Stimulated activated effector memory CD8-positive, alpha-beta T cell treated with anti-CD3 and anti-CD28 coated beads, Interleukin-12 subunit alpha, Interleukin-12 subunit beta, amount 100 ng/mL, for 72 hours (primary cell): ENCODE measurements at regions not wholly inside any gene's neighbourhood (a gene's known extent, or its start where the extent isn't known, plus 50 kb on each side); places are given as distances from the start of the nearest gene placed in this dataset.

Source experiments
- ATAC-seq: fragments of 150-1000 bp; cut with Tn5 transposase; 2 replicates; pipeline ENCODE4 v1.10.0; 2021
- DNase-seq, 2 donors: peaks; one replicate each; pipeline ENCODE4 v3.0.0; 2021 to 2022; ENCODE audit warnings: low spot score in 2 of 2
- H3K27ac Mint-ChIP-seq: one replicate; pipeline ENCODE4 v1.8.0; 2022; ENCODE audit warnings: mild to moderate bottlenecking, mixed read lengths
- H3K36me3 Mint-ChIP-seq: one replicate; pipeline ENCODE4 v1.8.0; 2022; ENCODE audit warnings: mild to moderate bottlenecking, mixed read lengths
- H3K4me1 Mint-ChIP-seq: one replicate; pipeline ENCODE4 v1.8.0; 2022; ENCODE audit warnings: mixed read lengths
- H3K4me3 Mint-ChIP-seq: one replicate; pipeline ENCODE4 v1.8.0; 2022; ENCODE audit warnings: mild to moderate bottlenecking, mixed read lengths
- H3K9me3 Mint-ChIP-seq: one replicate; pipeline ENCODE4 v1.8.0; 2022; ENCODE audit warnings: mixed read lengths

DNA sequence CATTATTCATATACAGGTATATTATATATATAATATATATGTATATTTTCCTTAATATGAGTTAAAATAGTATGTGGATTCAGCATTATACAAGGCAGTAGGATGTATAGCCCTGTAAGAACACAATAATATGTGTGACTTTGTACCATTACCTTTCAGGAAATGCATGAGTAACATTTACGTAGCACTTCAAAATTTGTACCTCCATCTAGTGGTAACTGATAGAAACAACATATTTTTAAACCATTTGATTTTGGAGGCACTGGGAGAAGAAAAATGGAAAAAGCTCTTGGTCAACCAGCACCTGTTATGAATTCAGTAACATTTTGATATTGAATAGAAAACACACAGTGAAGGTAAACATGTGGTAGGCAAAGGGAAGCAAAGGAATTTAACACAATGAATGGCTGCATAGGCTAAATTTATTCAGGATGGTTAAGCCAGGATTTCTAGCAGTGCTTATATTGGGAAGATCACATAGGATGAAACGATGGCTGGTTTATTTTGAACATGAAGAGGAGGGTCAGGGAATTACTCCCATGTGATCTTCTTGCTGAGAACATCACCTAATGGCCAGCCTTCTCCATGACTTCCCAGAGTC is 565.5 kb downstream of the CCDC85A start:
- no peak overlapping the region for H3K4me3 Mint-ChIP-seq
- no peak overlapping the region for H3K27ac Mint-ChIP-seq
- peaks cover 10% of the 10 kb centered on the region for H3K9me3 Mint-ChIP-seq
- H3K36me3 Mint-ChIP-seq: no peaks in the 10 kb centered on the region
- H3K4me1 Mint-ChIP-seq: no peaks in the 10 kb centered on the region
- ATAC-seq (no peak), DNase-seq (no peak)

DNA sequence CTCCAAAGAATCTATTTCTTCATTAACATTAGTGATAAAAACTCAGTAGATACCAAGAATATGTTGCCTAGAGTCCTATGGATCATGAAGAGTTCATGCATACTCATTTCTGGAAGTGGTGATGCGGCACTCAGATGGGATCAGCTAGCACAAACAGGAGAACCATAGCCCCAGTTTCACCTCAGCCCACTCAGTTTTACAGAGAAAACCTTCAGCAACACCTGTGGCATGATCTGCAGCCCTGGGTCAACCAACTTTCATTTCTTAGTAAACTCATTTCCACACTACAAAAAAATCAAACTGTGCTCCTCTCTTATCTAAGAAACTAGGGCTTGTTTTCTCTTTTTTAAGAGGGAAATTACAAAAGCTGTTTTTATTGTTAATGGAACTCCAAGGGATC is 569.4 kb downstream of the CCDC85A start:
- no peak overlapping the region for H3K4me3 Mint-ChIP-seq
- ATAC-seq: no peak
- no peaks in the 10 kb centered on the region for H3K36me3 Mint-ChIP-seq
- no peak for DNase-seq
- no peak overlapping the region for H3K27ac Mint-ChIP-seq
- H3K4me1 Mint-ChIP-seq: no peaks in the 10 kb centered on the region
- peaks cover 23% of the 10 kb centered on the region for H3K9me3 Mint-ChIP-seq

DNA sequence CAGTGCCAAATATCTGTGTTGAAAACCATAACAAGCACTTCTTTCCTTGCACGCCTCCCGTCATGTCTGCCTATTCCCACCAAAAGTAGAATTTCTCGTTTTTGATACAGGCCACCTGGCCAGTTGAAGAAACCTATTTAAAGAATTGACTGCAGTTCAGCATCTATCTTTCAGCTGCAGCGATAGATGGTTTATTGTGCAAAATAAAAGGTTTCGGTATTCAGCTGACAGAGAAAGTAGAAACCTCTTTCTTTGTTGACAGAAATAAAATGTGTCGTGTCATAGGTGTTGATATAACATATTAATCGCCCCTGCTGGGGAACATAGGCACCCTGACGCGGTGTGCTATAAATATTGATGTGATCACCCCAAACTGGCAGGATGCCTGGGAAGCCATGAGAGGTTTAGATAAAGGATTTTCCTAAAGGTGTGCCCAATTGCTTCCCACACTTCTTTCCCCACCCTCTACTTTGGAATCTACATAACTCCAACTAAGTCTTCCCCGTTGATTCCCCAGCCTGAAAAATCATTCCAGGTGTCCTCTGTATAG is 570.4 kb downstream of the CCDC85A start:
- Mint-ChIP-seq H3K4me3 (no peak overlapping the region), H3K4me1 (no peaks in the 10 kb centered on the region), H3K36me3 (no peaks in the 10 kb centered on the region), H3K9me3 (peaks cover 23% of the 10 kb centered on the region), H3K27ac (no peak overlapping the region)
- ATAC-seq (no peak), DNase-seq (no peak)

DNA sequence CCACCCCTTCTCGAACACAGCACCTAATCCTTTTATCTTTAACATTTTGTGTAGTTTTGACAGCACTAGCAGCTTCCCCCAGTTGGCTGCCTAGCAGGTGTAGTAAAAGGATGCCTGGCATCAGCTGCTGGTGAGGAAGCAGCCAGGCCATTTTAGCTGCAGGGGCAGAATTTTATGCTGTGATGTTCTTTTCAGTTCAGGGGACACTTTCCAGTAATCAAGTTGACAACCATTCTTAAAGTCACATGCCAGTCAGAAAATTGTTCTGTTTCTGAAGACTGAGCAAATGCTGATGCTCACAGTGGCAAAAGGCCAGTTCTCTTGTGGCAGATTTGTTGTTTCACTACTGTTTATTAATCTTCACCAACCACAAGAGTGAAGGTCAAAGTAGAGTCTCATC is 570.8 kb downstream of the CCDC85A start:
- ATAC-seq: no peak
- Mint-ChIP-seq H3K9me3 (peaks cover 23% of the 10 kb centered on the region), H3K27ac (no peak overlapping the region), H3K4me1 (no peaks in the 10 kb centered on the region), H3K4me3 (no peak overlapping the region), H3K36me3 (no peaks in the 10 kb centered on the region)
- no peak for DNase-seq

DNA sequence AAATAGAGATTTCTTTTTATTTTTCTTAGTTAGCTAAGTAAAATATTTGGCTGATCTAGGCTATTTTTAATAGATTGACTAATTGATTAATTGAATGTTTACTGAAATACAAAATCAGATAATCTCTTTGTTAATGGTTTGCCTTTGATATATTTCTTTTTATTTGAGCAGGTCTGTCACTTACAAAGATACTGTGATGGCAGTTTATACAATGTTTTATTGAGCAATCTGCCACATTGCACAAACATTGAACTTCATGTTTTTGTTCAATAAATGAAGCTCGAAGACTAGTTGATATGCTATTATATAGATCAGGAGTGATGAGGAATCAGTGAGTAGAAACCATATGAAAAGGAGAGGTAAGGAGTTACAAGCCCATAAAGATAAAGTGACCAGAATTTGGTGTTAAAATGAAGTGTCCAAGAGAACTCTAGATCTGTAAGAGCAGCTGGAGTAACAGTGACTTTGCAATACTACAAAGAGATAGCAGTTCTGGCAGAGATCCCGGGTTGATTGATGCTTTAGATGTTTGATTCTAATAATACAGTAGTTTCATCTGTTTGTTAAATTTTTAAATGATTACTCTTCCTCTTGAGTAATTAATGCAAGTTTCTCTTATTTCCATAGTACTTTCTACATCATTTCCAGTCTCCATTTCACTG is 574.2 kb downstream of the CCDC85A start:
- no peak for ATAC-seq
- peaks cover 20% of the 10 kb centered on the region for H3K9me3 Mint-ChIP-seq
- no peak for DNase-seq
- no peaks in the 10 kb centered on the region for H3K4me1 Mint-ChIP-seq
- no peaks in the 10 kb centered on the region for H3K36me3 Mint-ChIP-seq
- no peak overlapping the region for H3K4me3 Mint-ChIP-seq
- no peak overlapping the region for H3K27ac Mint-ChIP-seq

- no peak overlapping the region for H3K27ac Mint-ChIP-seq
- H3K4me1 Mint-ChIP-seq: no peaks in the 10 kb centered on the region
- no peaks in the 10 kb centered on the region for H3K36me3 Mint-ChIP-seq
- no peak for DNase-seq
- H3K4me3 Mint-ChIP-seq: no peak overlapping the region
- ATAC-seq: no peak
- H3K9me3 Mint-ChIP-seq: peaks cover 13% of the 10 kb centered on the region
Measured at GRCh38 chr2:56763683-56764082, 579.9 kb downstream of the CCDC85A start.

- ATAC-seq (no peak), DNase-seq (no peak)
- Mint-ChIP-seq H3K4me1 (no peaks in the 10 kb centered on the region), H3K9me3 (peaks cover 12% of the 10 kb centered on the region), H3K27ac (no peak overlapping the region), H3K36me3 (no peaks in the 10 kb centered on the region), H3K4me3 (no peak overlapping the region)
Measured at GRCh38 chr2:56768973-56769372, 585.2 kb downstream of the CCDC85A start.

- Mint-ChIP-seq H3K4me3 (no peak overlapping the region), H3K27ac (no peak overlapping the region), H3K9me3 (peaks cover 12% of the 10 kb centered on the region), H3K36me3 (no peaks in the 10 kb centered on the region), H3K4me1 (no peaks in the 10 kb centered on the region)
- DNase-seq (no peak), ATAC-seq (no peak)
Measured at GRCh38 chr2:56770490-56770889, 586.7 kb downstream of the CCDC85A start.

GRCh38 chr2:56784046-56784445 is 600.3 kb downstream of the CCDC85A start:
- DNase-seq (no peak), ATAC-seq (no peak)
- no peaks in the 10 kb centered on the region for H3K4me1 Mint-ChIP-seq
- no peak overlapping the region for H3K27ac Mint-ChIP-seq
- H3K4me3 Mint-ChIP-seq: no peak overlapping the region
- no peaks in the 10 kb centered on the region for H3K36me3 Mint-ChIP-seq
- peaks cover 31% of the 10 kb centered on the region for H3K9me3 Mint-ChIP-seq

GRCh38 chr2:56801214-56801613 is 617.4 kb downstream of the CCDC85A start:
- Mint-ChIP-seq H3K4me1 (no peaks in the 10 kb centered on the region), H3K9me3 (peaks cover 28% of the 10 kb centered on the region), H3K27ac (no peak overlapping the region), H3K36me3 (no peaks in the 10 kb centered on the region), H3K4me3 (no peak overlapping the region)
- DNase-seq: no peak
- ATAC-seq: no peak

GRCh38 chr2:56801770-56802169 is 618.0 kb downstream of the CCDC85A start:
- no peak overlapping the region for H3K4me3 Mint-ChIP-seq
- no peaks in the 10 kb centered on the region for H3K36me3 Mint-ChIP-seq
- no peaks in the 10 kb centered on the region for H3K4me1 Mint-ChIP-seq
- no peak overlapping the region for H3K27ac Mint-ChIP-seq
- peaks cover 26% of the 10 kb centered on the region for H3K9me3 Mint-ChIP-seq
- no peak for DNase-seq
- ATAC-seq: no peak

DNA sequence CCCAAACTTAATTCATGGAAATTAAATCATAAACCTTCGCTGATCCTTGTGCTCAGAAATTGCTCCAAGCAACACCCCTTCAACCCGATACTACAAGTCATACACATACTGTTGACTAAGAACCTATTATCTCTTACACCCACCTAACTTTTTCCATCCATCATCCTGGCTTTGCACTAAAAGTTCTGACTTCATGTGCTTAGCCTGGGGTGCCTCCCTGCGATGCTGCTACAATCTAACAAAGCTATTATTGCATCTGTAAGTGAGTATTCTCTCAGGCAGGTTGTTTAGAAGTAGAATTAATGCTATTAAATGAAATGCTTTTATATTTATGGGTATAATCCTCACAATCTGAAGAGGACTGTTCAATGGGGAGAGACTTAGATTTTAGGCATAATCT is 619.8 kb downstream of the CCDC85A start:
- peaks cover 20% of the 10 kb centered on the region for H3K9me3 Mint-ChIP-seq
- no peaks in the 10 kb centered on the region for H3K36me3 Mint-ChIP-seq
- no peaks in the 10 kb centered on the region for H3K4me1 Mint-ChIP-seq
- no peak overlapping the region for H3K4me3 Mint-ChIP-seq
- no peak overlapping the region for H3K27ac Mint-ChIP-seq
- DNase-seq (no peak), ATAC-seq (no peak)

DNA sequence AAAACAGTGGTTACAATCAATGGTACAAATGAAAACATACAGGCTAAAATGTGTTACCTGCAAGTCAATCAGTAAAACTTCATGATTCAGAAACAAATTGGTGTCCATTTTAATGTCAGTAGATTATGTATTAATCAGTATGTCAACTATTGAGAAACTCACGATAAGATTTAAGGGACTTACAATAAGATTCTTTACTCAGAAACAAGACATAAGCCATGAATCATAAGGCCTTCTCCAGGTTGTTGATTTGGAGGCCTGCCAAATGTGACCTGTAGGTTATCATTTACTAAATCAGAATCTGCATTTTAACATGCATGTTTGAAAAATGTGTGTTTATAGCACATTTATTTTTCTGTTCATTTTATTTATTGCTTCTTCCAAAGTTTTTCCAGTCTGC is 623.1 kb downstream of the CCDC85A start:
- ATAC-seq: no peak
- Mint-ChIP-seq H3K27ac (no peak overlapping the region), H3K36me3 (no peaks in the 10 kb centered on the region), H3K4me1 (no peaks in the 10 kb centered on the region), H3K4me3 (no peak overlapping the region), H3K9me3 (peaks cover 19% of the 10 kb centered on the region)
- no peak for DNase-seq

DNA sequence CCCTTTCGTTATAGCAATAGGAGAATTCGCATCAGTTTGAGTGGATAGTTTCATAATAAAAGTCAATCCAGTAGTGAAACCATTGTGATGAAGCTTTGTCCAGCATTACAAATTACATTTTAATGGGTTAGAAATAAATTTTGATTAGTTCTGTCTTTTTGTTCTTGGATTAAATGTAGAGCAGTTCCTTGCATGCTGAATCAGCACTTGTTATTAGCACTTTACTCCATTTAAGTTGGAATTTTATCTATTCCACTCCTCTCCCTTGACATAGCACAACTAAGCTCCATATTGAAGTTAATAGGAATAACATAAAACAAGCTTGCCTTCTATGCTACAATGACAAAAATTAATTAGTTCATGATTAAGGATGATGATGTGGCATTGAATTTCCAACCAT is 624.1 kb downstream of the CCDC85A start:
- Mint-ChIP-seq H3K27ac (no peak overlapping the region), H3K9me3 (peaks cover 15% of the 10 kb centered on the region), H3K4me1 (no peaks in the 10 kb centered on the region), H3K4me3 (no peak overlapping the region), H3K36me3 (no peaks in the 10 kb centered on the region)
- DNase-seq (no peak), ATAC-seq (no peak)

DNA sequence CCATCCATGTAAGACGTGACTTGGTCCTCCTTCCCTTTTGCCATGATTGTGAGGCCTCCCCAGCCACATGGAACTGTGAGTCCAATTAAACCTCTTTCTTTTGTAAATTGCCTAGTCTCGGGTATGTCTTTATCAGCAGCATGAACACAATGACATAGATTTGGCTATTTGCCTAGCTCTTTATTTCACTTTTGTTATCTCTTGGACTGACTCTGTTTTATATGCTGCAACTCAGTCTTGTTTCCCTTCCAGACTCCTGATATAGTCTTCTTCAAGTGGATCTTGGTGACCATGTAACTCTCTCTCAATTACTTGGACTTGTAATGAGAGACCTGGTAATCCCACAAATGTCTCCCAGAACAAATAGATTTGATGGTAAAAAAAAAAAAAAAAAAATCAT is 627.6 kb downstream of the CCDC85A start:
- H3K9me3 Mint-ChIP-seq: peaks cover 10% of the 10 kb centered on the region
- no peak for ATAC-seq
- no peak for DNase-seq
- H3K27ac Mint-ChIP-seq: no peak overlapping the region
- H3K4me1 Mint-ChIP-seq: no peaks in the 10 kb centered on the region
- H3K36me3 Mint-ChIP-seq: no peaks in the 10 kb centered on the region
- H3K4me3 Mint-ChIP-seq: no peak overlapping the region

- ATAC-seq: no peak
Measured at GRCh38 chr2:56812432-56812831, 628.6 kb downstream of the CCDC85A start.

More at GRCh38 chr2:56812432-56812831, 628.6 kb downstream of the CCDC85A start:
- Mint-ChIP-seq H3K9me3 (peaks cover 11% of the 10 kb centered on the region), H3K36me3 (no peaks in the 10 kb centered on the region), H3K4me1 (no peaks in the 10 kb centered on the region), H3K27ac (no peak overlapping the region), H3K4me3 (no peak overlapping the region)
- DNase-seq: no peak
